Adrenal gland (tissue), 9 donors: ENCODE measurements at regions not wholly inside any gene's neighbourhood (a gene's known extent, or its start where the extent isn't known, plus 50 kb on each side); places are given as distances from the start of the nearest gene placed in this dataset.

Experiments
- DNase-seq, 7 donors: peaks; one replicate each; pipeline ENCODE4 v3.0.0-alpha.2; 2019 to 2020
- H3K27ac ChIP-seq, 5 donors: fragments of 200-600 bp; sonication (generic) in 4 of 5; 1 replicate in 3 of 5; 2 replicates in 2 of 5; pipeline versions ENCODE4 v1.5.1 to v1.8.0; 2016 to 2020; ENCODE audit warnings: mild to moderate bottlenecking in 1 of 5
- H3K27me3 ChIP-seq: fragments of 200-600 bp; 2 replicates; pipeline ENCODE4 v1.8.0; 2021
- H3K36me3 ChIP-seq, 2 donors: fragments of 200-600 bp; replicated peaks in 1 of 2; 1 replicate in 1 of 2; 2 replicates in 1 of 2; pipeline versions ENCODE4 v1.5.1 to v1.8.0; 2018 to 2022
- H3K4me1 ChIP-seq, 2 donors: fragments of 200-600 bp; replicated peaks in 1 of 2; 1 replicate in 1 of 2; 2 replicates in 1 of 2; pipeline versions ENCODE4 v1.5.1 to v1.8.0; 2018 to 2021
- H3K4me3 ChIP-seq, 4 donors: fragments of 200-600 bp; sonication (generic) in 3 of 4; one replicate each; pipeline ENCODE4 v1.5.1; 2016 to 2018
- H3K9me3 ChIP-seq, 3 donors: fragments of 200-600 bp; sonication (generic) in 1 of 3; replicated peaks in 1 of 3; 1 replicate in 2 of 3; 2 replicates in 1 of 3; pipeline versions ENCODE4 v1.5.1 to v1.8.0; 2016 to 2021
- POLR2A ChIP-seq, 2 donors: fragments of 450-650 bp; IDR thresholded peaks; one replicate each; pipeline ENCODE4 v1.6.1; 2017; ENCODE audit warnings: antibody characterized with exemption in 2 of 2, mild to moderate bottlenecking in 2 of 2, moderate library complexity in 1 of 2
- WGBS, 4 donors: extraction: QIAGEN DNeasy Blood & Tissue Kit in 2 of 4; methylation state at CpG; one replicate each; pipeline versions ENCODE4 v1.1.5 to v1.1.7; 2013 to 2017; 5-methylcytosine and 5-hydroxymethylcytosine counted together
- intact Hi-C, 2 donors: fragments of 100-400 bp; cut with DNase I; formaldehyde crosslinking; loops; one replicate each; pipeline versions ENCODE4 v1.14.1 to v1.15.0; 2022 to 2023
- TF ChIP-seq, protein P1 (sequence below), 6 experiments: fragments of 450-650 bp in 4 of 6; fragments of 200-600 bp in 2 of 6; sonication (generic) in 1 of 6; IDR thresholded peaks; 1 replicate in 5 of 6; 2 replicates in 1 of 6; pipeline versions ENCODE4 v1.5.1 to v1.8.0; 2016 to 2021; ENCODE audit warnings: antibody characterized with exemption in 6 of 6, mild to moderate bottlenecking in 2 of 6, moderate library complexity in 1 of 6
- donor health status: healthy with polysubstance abuse.
- donor health status: Bipolar disorder and iron deficiency.
- donor health status: DM: yes; HTN: yes; CAD: no.
- donor health status: DM: no; HTN: no; CAD: no.
- donor health status: DM: no; HTN: no; CAD: no.

DNA sequence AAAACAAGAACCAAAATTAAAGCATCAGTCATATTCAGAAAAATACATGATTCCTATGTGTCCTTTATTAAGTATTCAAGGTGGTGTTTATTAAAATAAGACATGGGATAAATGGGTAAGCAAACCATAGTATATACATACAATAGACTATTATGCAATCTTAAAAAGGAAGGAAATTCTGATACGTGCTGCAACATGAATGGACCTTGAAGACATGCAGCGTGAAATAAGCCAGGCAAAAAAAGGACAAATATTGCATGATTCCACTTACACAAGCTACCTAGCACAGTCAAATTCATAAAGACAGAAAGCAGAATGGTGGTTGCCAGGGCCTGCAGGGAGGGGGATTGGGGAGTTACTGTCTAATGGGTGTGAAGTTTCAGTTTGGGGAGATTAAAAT is 127.7 kb downstream of the DMAC1 start:
- Histone ChIP-seq H3K4me1 (no peaks in the 10 kb centered on the region), H3K36me3 (no peaks in the 10 kb centered on the region), H3K27me3 (no peaks in the 10 kb centered on the region), H3K9me3 (no peaks in the 10 kb centered on the region), H3K4me3 (no peak overlapping the region), H3K27ac (no peak overlapping the region)
- intact Hi-C loops, result no loop called here
- no peak for DNase-seq
- WGBS, 4 donors, result 64 to 81% (median 68%) methylated on average over 2 of the region's 2 CpGs
- TF ChIP-seq, protein P1, sequence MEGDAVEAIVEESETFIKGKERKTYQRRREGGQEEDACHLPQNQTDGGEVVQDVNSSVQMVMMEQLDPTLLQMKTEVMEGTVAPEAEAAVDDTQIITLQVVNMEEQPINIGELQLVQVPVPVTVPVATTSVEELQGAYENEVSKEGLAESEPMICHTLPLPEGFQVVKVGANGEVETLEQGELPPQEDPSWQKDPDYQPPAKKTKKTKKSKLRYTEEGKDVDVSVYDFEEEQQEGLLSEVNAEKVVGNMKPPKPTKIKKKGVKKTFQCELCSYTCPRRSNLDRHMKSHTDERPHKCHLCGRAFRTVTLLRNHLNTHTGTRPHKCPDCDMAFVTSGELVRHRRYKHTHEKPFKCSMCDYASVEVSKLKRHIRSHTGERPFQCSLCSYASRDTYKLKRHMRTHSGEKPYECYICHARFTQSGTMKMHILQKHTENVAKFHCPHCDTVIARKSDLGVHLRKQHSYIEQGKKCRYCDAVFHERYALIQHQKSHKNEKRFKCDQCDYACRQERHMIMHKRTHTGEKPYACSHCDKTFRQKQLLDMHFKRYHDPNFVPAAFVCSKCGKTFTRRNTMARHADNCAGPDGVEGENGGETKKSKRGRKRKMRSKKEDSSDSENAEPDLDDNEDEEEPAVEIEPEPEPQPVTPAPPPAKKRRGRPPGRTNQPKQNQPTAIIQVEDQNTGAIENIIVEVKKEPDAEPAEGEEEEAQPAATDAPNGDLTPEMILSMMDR (IDR thresholded peaks at IDR 0.05), result no peak
- no peak for TF ChIP-seq POLR2A (IDR thresholded peaks at IDR 0.05)

DNA sequence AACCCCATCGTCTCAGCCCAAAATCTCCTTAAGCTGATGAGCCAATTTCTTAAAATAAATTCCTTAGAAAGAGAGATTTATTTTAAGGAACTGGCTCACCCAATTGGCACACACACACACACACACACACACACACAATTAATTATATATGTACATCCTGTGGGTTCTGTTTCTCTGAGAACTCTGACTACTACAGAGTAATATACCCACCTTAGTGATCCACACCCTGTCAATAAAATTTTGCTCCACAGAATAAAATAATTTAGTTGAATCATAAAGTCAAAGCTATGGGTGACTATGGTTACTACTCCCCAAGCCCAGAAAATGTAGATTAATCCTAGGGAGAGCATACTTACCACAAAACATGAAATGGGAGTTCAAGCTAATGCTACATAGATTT is 131.0 kb downstream of the DMAC1 start:
- Histone ChIP-seq H3K9me3 (no peaks in the 10 kb centered on the region), H3K4me3 (no peak overlapping the region), H3K36me3 (no peaks in the 10 kb centered on the region), H3K4me1 (no peaks in the 10 kb centered on the region), H3K27me3 (no peaks in the 10 kb centered on the region), H3K27ac (no peak overlapping the region)
- DNase-seq, result no peak
- intact Hi-C loops, result no loop called here
- no peak for TF ChIP-seq POLR2A (IDR thresholded peaks at IDR 0.05)
- TF ChIP-seq, protein P1 (IDR thresholded peaks at IDR 0.05), result no peak
- 47 to 76% (median 50%) methylated on average over 1 of the region's 1 CpG for WGBS, 4 donors

DNA sequence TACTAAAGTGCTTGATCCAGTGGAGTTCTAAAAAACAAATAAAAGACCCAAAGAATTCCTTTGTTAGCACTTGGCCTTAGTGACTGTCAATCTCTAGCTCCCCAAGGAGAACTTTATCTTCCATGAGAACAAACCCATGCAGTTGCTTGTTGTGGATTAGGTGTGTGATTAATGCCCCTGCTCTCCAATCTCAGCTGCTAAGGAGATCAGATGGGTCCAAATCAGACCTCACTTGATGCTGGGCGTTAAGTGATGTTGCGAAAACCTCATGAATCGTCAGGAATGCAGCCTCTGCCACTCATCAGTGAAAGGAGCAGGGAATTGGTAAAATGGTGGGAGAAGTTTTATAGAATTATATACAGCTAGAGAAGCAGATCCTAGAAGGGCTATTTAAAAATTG is 133.7 kb downstream of the DMAC1 start:
- H3K27me3 ChIP-seq, result no peaks in the 10 kb centered on the region
- H3K4me3 ChIP-seq, result no peak overlapping the region
- intact Hi-C loops, result no loop called here
- no peak for DNase-seq
- TF ChIP-seq, protein P1 (IDR thresholded peaks at IDR 0.05), result no peak
- TF ChIP-seq POLR2A (IDR thresholded peaks at IDR 0.05), result no peak
- no peak overlapping the region for H3K27ac ChIP-seq
- H3K4me1 ChIP-seq, result no peaks in the 10 kb centered on the region
- H3K36me3 ChIP-seq, result no peaks in the 10 kb centered on the region
- WGBS, 4 donors, result 66 to 85% (median 76%) methylated on average over 3 of the region's 3 CpGs
- no peaks in the 10 kb centered on the region for H3K9me3 ChIP-seq

DNA sequence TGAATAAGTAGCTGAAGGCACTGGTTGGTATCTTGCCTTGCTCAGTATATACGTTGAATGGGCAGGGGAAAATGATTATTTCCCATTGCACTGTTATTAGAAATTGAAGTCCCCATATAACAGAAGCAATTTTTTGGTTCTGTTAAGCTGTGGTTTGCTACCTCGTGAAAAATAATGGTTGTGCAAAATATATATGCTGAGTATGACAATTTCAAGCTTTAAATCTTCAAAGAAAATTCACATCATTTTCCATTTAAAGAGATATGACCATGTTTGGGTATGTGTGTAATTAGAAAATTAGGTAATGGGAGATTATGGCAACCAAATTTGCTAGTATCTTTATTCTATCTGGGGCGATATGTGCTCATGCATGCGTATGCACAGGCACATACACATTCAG is 139.8 kb downstream of the DMAC1 start:
- H3K9me3 ChIP-seq, result no peaks in the 10 kb centered on the region
- no peaks in the 10 kb centered on the region for H3K36me3 ChIP-seq
- TF ChIP-seq POLR2A (IDR thresholded peaks at IDR 0.05), result no peak
- TF ChIP-seq, protein P1 (IDR thresholded peaks at IDR 0.05), result no peak
- 71 to 89% (median 79%) methylated on average over 4 of the region's 4 CpGs for WGBS, 4 donors
- no peak overlapping the region for H3K27ac ChIP-seq
- no peak overlapping the region for H3K4me3 ChIP-seq
- intact Hi-C loops, result no loop called here
- H3K4me1 ChIP-seq, result no peaks in the 10 kb centered on the region
- no peaks in the 10 kb centered on the region for H3K27me3 ChIP-seq
- no peak for DNase-seq
